SU-DHL-6 (cell line): ENCODE measurements at regions not wholly inside any gene's neighbourhood (a gene's known extent, or its start where the extent isn't known, plus 50 kb on each side); places are given as distances from the start of the nearest gene placed in this dataset.

Source experiments
- H2AFZ ChIP-seq: fragments of 200-600 bp; sonication (generic); 2 replicates; pipeline ENCODE4 v1.6.1; 2014; ENCODE audit warnings: low read depth, mild to moderate bottlenecking, moderate library complexity, mixed read lengths, antibody characterized with exemption, low read length; ENCODE audit not compliant: severe bottlenecking
- H3F3A ChIP-seq: fragments of 200-600 bp; shearing (Covaris generic); 2 replicates; pipeline ENCODE4 v1.6.0; 2016; ENCODE audit warnings: antibody characterized with exemption, mild to moderate bottlenecking; ENCODE audit not compliant: insufficient read depth
- H3K27ac ChIP-seq: fragments of 200-600 bp; sonication (generic); 2 replicates; pipeline ENCODE4 v1.5.1; 2016; ENCODE audit warnings: low read depth, mild to moderate bottlenecking, low read length, moderate library complexity, mixed read lengths
- H3K27me3 ChIP-seq: fragments of 200-600 bp; sonication (generic), shearing (Covaris generic); 2 replicates; pipeline ENCODE4 v1.6.0; 2014; ENCODE audit warnings: mild to moderate bottlenecking, low read length
- H3K36me3 ChIP-seq: fragments of 200-600 bp; sonication (generic); 2 replicates; pipeline ENCODE4 v1.6.1; 2014; ENCODE audit warnings: mild to moderate bottlenecking, low read length, mixed read lengths
- H3K4me2 ChIP-seq: fragments of 300-600, 200-600 bp; shearing (Covaris generic), sonication (generic); 2 replicates; pipeline ENCODE4 v1.6.0; 2014; ENCODE audit warnings: low read length, low read depth, mild to moderate bottlenecking; ENCODE audit not compliant: poor library complexity, severe bottlenecking
- H3K4me3 ChIP-seq: fragments of 200-600 bp; sonication (generic); 2 replicates; pipeline ENCODE4 v1.5.1; 2014; ENCODE audit warnings: antibody characterized with exemption, low read length, mild to moderate bottlenecking, mixed read lengths; ENCODE audit not compliant: insufficient read depth, poor library complexity, severe bottlenecking
- H3K79me2 ChIP-seq: fragments of 200-600 bp; sonication (generic); 2 replicates; pipeline ENCODE4 v1.6.1; 2014; ENCODE audit warnings: mild to moderate bottlenecking, low read length, moderate library complexity; ENCODE audit not compliant: insufficient read depth
- H3K9ac ChIP-seq: fragments of 200-600 bp; sonication (generic); 2 replicates; pipeline ENCODE4 v1.7.0; 2014; ENCODE audit warnings: mild to moderate bottlenecking, low read length
- H3K9me2 ChIP-seq: fragments of 200-600 bp; sonication (generic); replicated peaks from 2 replicates; pipeline ENCODE4 v1.6.1; 2014; ENCODE audit warnings: low read length; ENCODE audit not compliant: insufficient read depth
- H3K9me3 ChIP-seq: fragments of 200-600 bp; sonication (generic); 2 replicates; pipeline ENCODE4 v1.6.1; 2014; ENCODE audit warnings: low read length, mixed read lengths; ENCODE audit not compliant: insufficient read depth
- H4K20me1 ChIP-seq: fragments of 200-600 bp; sonication (generic); 2 replicates; pipeline ENCODE4 v1.6.1; 2014; ENCODE audit warnings: low read depth, mild to moderate bottlenecking, antibody characterized with exemption, low read length, moderate library complexity, mixed read lengths
- CTCF ChIP-seq: fragments of 200-600 bp; sonication (generic); IDR thresholded peaks from one replicate; pipeline ENCODE4 v1.5.1; 2017; ENCODE audit warnings: antibody characterized with exemption, mild to moderate bottlenecking, low read length, moderate library complexity; ENCODE audit not compliant: insufficient read depth, poor library complexity, severe bottlenecking
- EZH2phosphoT487 ChIP-seq: fragments of 200-600 bp; sonication (generic), shearing (Covaris generic); conservative IDR thresholded peaks from 2 replicates; pipeline ENCODE4 v1.6.1; 2018; ENCODE audit warnings: mild to moderate bottlenecking, antibody characterized with exemption, low read length, moderate library complexity, mixed read lengths

GRCh38 chr10:123488436-123488835 lies 177.7 kb upstream of the GPR26 start:
- H3K27ac ChIP-seq, result no peak overlapping the region
- H3F3A ChIP-seq, result no peaks in the 10 kb centered on the region
- H4K20me1 ChIP-seq, result no peaks in the 10 kb centered on the region
- no peaks in the 10 kb centered on the region for H3K9me2 ChIP-seq
- no peaks in the 10 kb centered on the region for H3K27me3 ChIP-seq
- no peak overlapping the region for H2AFZ ChIP-seq
- H3K4me2 ChIP-seq, result no peak overlapping the region
- no peak overlapping the region for H3K4me3 ChIP-seq
- no peaks in the 10 kb centered on the region for H3K9me3 ChIP-seq
- TF ChIP-seq CTCF, result no peak
- TF ChIP-seq EZH2phosphoT487, result no peak
- H3K36me3 ChIP-seq, result no peaks in the 10 kb centered on the region
- no peaks in the 10 kb centered on the region for H3K79me2 ChIP-seq
- H3K9ac ChIP-seq, result no peak overlapping the region

- Histone ChIP-seq H4K20me1 (no peaks in the 10 kb centered on the region), H3K27ac (no peak overlapping the region), H3K9ac (no peak overlapping the region), H3F3A (no peaks in the 10 kb centered on the region), H3K4me2 (no peak overlapping the region), H3K9me3 (no peaks in the 10 kb centered on the region), H3K4me3 (no peak overlapping the region), H3K79me2 (no peaks in the 10 kb centered on the region), H3K36me3 (no peaks in the 10 kb centered on the region), H3K27me3 (no peaks in the 10 kb centered on the region), H3K9me2 (no peaks in the 10 kb centered on the region), H2AFZ (no peak overlapping the region)
- no peak for TF ChIP-seq EZH2phosphoT487
- TF ChIP-seq CTCF, result no peak
These were observed 174.8 kb upstream of the GPR26 start for GRCh38 chr10:123491364-123491763.

GRCh38 chr10:123492016-123492415 lies 174.1 kb upstream of the GPR26 start:
- no peaks in the 10 kb centered on the region for H3F3A ChIP-seq
- H3K4me3 ChIP-seq, result no peak overlapping the region
- H3K27ac ChIP-seq, result no peak overlapping the region
- H3K36me3 ChIP-seq, result no peaks in the 10 kb centered on the region
- H3K9me3 ChIP-seq, result no peaks in the 10 kb centered on the region
- no peaks in the 10 kb centered on the region for H3K9me2 ChIP-seq
- H4K20me1 ChIP-seq, result no peaks in the 10 kb centered on the region
- TF ChIP-seq EZH2phosphoT487 (no peak), CTCF (no peak)
- H3K79me2 ChIP-seq, result no peaks in the 10 kb centered on the region
- no peak overlapping the region for H2AFZ ChIP-seq
- no peaks in the 10 kb centered on the region for H3K27me3 ChIP-seq
- H3K4me2 ChIP-seq, result no peak overlapping the region
- no peak overlapping the region for H3K9ac ChIP-seq

- TF ChIP-seq CTCF (no peak), EZH2phosphoT487 (no peak)
- no peaks in the 10 kb centered on the region for H3K9me2 ChIP-seq
- no peak overlapping the region for H3K9ac ChIP-seq
- no peak overlapping the region for H3K27ac ChIP-seq
- no peaks in the 10 kb centered on the region for H3K9me3 ChIP-seq
- H4K20me1 ChIP-seq, result no peaks in the 10 kb centered on the region
- H3K4me3 ChIP-seq, result no peak overlapping the region
- no peak overlapping the region for H3K4me2 ChIP-seq
- H3F3A ChIP-seq, result no peaks in the 10 kb centered on the region
- no peak overlapping the region for H2AFZ ChIP-seq
- no peaks in the 10 kb centered on the region for H3K36me3 ChIP-seq
- H3K27me3 ChIP-seq, result no peaks in the 10 kb centered on the region
- H3K79me2 ChIP-seq, result no peaks in the 10 kb centered on the region
These were observed 171.8 kb upstream of the GPR26 start for GRCh38 chr10:123494301-123494808.
